ENCODE measurements at regions not wholly inside any gene's neighbourhood (a gene's known extent, or its start where the extent isn't known, plus 50 kb on each side); places are given as distances from the start of the nearest gene placed in this dataset.

- no peak for DNase-seq
Observed at GRCh38 chr3:194075088-194075615, 60.8 kb upstream of the HES1 start.

- DNase-seq: no peak
Observed at GRCh38 chr3:194075802-194076460, 60.0 kb upstream of the HES1 start.

GRCh38 chr3:194076475-194076874 is 59.5 kb upstream of the HES1 start:
- no peak for DNase-seq

GRCh38 chr3:194077602-194078001 is 58.3 kb upstream of the HES1 start:
- DNase-seq: no peak

DNA sequence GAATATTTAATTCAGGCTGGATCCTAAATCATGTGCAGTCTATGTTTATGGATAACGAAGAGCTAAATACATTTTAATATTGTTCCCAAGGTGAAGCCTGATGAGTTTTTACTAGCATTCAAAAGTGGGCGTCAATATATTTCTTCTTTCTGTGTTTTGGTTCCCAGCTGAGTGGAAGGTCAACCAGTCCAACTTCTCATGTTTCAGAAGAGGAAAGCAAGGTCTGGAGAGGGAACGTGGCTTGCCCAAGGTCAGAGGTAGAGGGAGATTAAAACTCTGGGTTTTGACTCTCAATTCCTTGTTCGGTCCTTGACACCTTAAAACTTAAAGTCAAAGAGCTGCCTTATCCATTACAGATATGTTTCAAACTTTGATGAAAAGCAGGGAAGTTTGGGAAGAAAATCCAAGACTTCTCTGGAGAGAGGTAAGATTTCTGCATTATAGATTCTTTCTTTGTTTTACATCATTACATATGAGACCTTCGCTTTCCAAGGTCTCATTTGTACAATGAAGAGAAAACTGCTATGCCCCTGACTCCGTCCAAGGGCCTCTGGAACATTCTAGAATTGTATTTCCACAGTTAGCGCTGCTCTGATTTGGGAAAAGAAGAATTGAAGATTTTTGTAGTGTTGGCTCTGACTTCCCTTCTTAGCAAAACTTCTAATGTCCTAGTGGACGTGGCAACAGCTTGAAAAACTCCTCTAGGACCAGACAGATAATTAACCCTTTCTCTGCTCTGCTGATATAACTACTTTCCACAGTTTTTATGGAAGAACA is 57.7 kb upstream of the HES1 start:
- no peak for DNase-seq

DNA sequence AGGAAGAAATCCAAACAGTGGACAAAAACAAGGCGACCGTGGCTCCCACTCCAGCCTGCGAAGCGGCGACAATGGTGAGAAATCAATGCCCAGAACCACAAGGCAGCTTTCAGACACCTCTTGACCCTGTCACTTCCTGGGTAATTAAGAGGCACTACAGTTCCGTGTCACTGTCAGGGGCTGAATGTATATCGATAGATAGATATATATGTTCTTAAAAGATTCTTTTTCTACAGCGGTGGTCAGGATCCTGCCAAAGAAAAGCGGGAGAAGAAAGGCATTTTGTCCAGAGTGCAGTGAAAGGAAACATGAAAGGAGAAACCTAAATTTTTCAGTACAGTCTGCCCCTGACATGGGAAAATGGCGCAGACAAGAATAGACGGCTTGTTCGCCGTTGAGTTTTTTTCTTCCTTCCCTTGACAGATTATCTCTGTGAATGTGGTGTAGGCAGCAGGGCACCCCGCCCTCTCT is 56.2 kb upstream of the HES1 start:
- DNase-seq: no peak

DNA sequence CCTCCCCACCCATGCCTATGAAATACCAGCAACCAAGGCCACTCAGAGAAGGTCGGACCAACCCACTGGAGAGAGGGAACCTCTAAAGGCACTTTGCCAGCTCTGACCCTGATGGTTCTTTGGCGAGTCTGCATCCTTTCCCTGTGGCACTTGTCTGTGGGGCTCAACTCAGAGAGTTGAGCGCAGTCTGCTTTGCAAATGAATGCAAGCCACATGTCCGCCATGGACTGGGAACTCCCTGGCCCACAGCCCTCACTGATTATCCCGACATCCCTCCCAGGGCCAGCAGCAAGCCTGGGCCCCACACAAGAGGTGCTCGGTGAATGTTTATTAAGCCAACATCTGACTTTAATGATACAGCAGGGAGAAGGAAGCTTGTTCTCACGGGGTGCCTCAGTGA is 55.5 kb upstream of the HES1 start:
- DNase-seq: no peak

DNA sequence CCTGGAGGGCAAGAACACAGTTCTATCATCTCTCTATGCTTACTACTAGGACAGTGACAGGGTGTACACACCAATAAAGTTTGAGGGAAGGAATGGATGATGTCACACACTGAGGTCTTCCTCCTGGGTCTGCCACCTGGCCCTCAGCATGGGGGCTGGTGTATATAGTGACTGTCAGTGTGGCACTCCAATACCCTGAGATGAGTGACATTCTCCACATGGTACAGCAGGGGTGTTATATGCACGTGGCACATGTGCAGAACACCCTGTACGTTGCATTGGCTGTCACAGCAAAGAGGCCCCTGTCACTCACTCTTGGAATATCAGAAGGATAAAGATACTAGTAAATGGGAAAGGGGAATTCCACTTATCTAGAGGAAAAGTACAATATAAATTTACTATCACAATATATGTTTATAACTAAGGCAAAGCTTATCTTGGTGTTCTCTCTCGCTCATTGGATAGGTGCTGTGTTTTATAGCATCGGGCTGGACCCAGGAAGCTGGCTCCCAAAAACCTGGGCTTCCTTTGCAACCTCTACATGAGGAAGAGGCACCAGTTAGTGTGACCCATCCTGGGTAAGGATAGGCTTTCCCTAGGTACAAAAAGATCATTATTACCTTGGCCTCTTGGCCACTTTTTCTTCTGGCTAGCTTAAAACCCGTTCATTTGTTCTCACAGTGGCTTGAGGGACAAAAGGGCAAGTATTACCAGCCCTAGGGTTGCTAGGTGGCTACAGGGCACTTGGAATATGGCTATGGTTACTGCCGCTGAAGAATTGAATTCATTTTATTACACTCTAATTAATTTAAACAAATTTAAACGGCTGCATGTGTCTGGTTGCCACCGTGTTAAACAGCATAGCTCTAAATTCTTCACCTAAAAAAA is 54.8 kb upstream of the HES1 start:
- DNase-seq: no peak

- DNase-seq: no peak
Observed at GRCh38 chr3:194081826-194082225, 54.1 kb upstream of the HES1 start.

GRCh38 chr3:194082743-194083636 is 53.0 kb upstream of the HES1 start:
- DNase-seq: no peak

- DNase-seq: no peak
Observed at GRCh38 chr3:194083637-194084224, 52.2 kb upstream of the HES1 start.

DNA sequence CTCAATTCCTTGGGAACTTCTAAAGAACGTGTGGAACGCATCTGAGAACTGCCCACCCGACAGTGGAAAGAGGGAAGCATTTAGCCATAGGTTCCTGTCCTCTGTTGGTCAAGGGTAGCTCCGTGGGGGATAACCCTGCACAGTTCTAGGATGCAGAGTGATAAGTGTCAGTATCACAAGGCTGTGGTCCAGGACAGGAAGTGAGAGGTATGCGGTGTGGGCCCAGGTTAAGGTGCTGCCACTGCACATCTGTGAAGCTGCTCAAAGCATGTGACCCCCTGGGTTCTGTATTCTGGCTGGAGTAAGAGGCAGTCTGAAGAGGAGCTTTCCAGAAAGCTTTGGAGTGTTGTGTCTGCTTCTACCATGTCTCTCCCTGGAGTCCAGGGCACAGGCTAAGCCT is 51.7 kb upstream of the HES1 start:
- DNase-seq: no peak
